GM23248 (cell line): ENCODE measurements at regions not wholly inside any gene's neighbourhood (a gene's known extent, or its start where the extent isn't known, plus 50 kb on each side); places are given as distances from the start of the nearest gene placed in this dataset.

ENCODE experiments used
- DNase-seq: peaks from one replicate; pipeline ENCODE4 v3.0.0-alpha.2; 2015
- H2AFZ ChIP-seq: fragments of 200-600 bp; sonication (generic); 2 replicates; pipeline ENCODE4 v1.6.1; 2016; ENCODE audit warnings: antibody characterized with exemption
- H3F3A ChIP-seq: fragments of 200-600 bp; sonication (generic); 2 replicates; pipeline ENCODE4 v1.6.1; 2016; ENCODE audit warnings: mild to moderate bottlenecking, antibody characterized with exemption, mixed run types; ENCODE audit not compliant: insufficient read depth
- H3K27ac ChIP-seq: fragments of 200-600 bp; sonication (generic); 2 replicates; pipeline ENCODE4 v1.5.1; 2016; ENCODE audit warnings: mild to moderate bottlenecking
- H3K27me3 ChIP-seq: fragments of 200-600 bp; sonication (generic); replicated peaks from 2 replicates; pipeline ENCODE4 v1.6.1; 2016; ENCODE audit warnings: mild to moderate bottlenecking; ENCODE audit not compliant: insufficient read depth
- H3K36me3 ChIP-seq: fragments of 200-600 bp; sonication (generic); 2 replicates; pipeline ENCODE4 v1.6.1; 2016; ENCODE audit warnings: low read depth, mild to moderate bottlenecking
- H3K4me1 ChIP-seq: fragments of 200-600 bp; sonication (generic); 2 replicates; pipeline ENCODE4 v1.6.1; 2016; ENCODE audit warnings: mild to moderate bottlenecking; ENCODE audit not compliant: insufficient read depth
- H3K4me2 ChIP-seq: fragments of 200-600 bp; sonication (generic); one replicate; pipeline ENCODE4 v1.6.1; 2016; ENCODE audit warnings: mild to moderate bottlenecking; ENCODE audit not compliant: unreplicated experiment
- H3K4me3 ChIP-seq: fragments of 200-600 bp; sonication (generic); 2 replicates; pipeline ENCODE4 v1.5.1; 2016; ENCODE audit warnings: mild to moderate bottlenecking
- H3K79me2 ChIP-seq: fragments of 200-600 bp; sonication (generic); 2 replicates; pipeline ENCODE4 v1.6.1; 2016; ENCODE audit warnings: mild to moderate bottlenecking; ENCODE audit not compliant: insufficient read depth
- H3K9ac ChIP-seq: fragments of 200-600 bp; sonication (generic); 2 replicates; pipeline ENCODE4 v1.6.1; 2016; ENCODE audit warnings: mild to moderate bottlenecking
- H3K9me2 ChIP-seq: fragments of 200-600 bp; sonication (generic); 2 replicates; pipeline ENCODE4 v1.6.1; 2016; ENCODE audit warnings: mixed run types, mild to moderate bottlenecking, moderate library complexity; ENCODE audit not compliant: insufficient read depth
- H3K9me3 ChIP-seq: fragments of 200-600 bp; sonication (generic); one replicate; pipeline ENCODE4 v1.6.1; 2017; ENCODE audit warnings: low read depth
- H4K20me1 ChIP-seq: fragments of 200-600 bp; sonication (generic); 2 replicates; pipeline ENCODE4 v1.6.0; 2016; ENCODE audit not compliant: insufficient read depth
- EZH2 ChIP-seq: fragments of 200-600 bp; sonication (generic); IDR thresholded peaks from 2 replicates; pipeline ENCODE4 v1.6.1; 2018; ENCODE audit warnings: antibody characterized with exemption, mild to moderate bottlenecking; ENCODE audit not compliant: insufficient read depth, poor library complexity, severe bottlenecking
- EZH2phosphoT487 ChIP-seq: fragments of 200-600 bp; sonication (generic); IDR thresholded peaks from 2 replicates; pipeline ENCODE4 v1.6.1; 2018; ENCODE audit warnings: antibody characterized with exemption, moderate library complexity, mild to moderate bottlenecking, low read depth; ENCODE audit not compliant: insufficient read depth
- WGBS, 2 experiments: methylation state at CpG; one replicate each; pipeline ENCODE4 v1.1.6; 2015 to 2017; ENCODE audit warnings: low lambda C conversion rate in 2 of 2, low coverage in 1 of 2; ENCODE audit errors: missing lambda C conversion rate in 2 of 2; 5-methylcytosine and 5-hydroxymethylcytosine counted together
- in situ Hi-C: fragments of 300-500 bp; cut with MboI; formaldehyde crosslinking; loops from 2 replicates; pipeline ENCODE4 v1.15.0; 2020

- H3K27ac ChIP-seq = no peak overlapping the region
- H3K27me3 ChIP-seq = no peaks in the 10 kb centered on the region; the same call in 1 of the 2 replicates
- in situ Hi-C loops = loop anchor here (25.0 kb wide), 2 partner anchors 662 to 912 kb away; partner anchors contain the start of gene FUT8
- H3K9me3 ChIP-seq = no peaks in the 10 kb centered on the region
- no peaks in the 10 kb centered on the region for H3K36me3 ChIP-seq
- H3K79me2 ChIP-seq = no peaks in the 10 kb centered on the region
- WGBS, 2 experiments = 76 to 79% methylated on average over 4 of the region's 4 CpGs
- H2AFZ ChIP-seq = no peak overlapping the region
- H3K4me1 ChIP-seq = peaks cover 6% of the 10 kb centered on the region
- no peaks in the 10 kb centered on the region for H3K9me2 ChIP-seq
- TF ChIP-seq EZH2 (no peak), EZH2phosphoT487 (no peak)
- no peak for DNase-seq
- no peak overlapping the region for H3K9ac ChIP-seq
- no peaks in the 10 kb centered on the region for H4K20me1 ChIP-seq
- peaks cover 7% of the 10 kb centered on the region; the same call in 1 of the 2 replicates for H3F3A ChIP-seq
- H3K4me3 ChIP-seq = no peak overlapping the region
- H3K4me2 ChIP-seq = no peak overlapping the region
Observed at GRCh38 chr14:66074537-66074936, 411.6 kb upstream of the CCDC196 start.

GRCh38 chr14:66076176-66076575 lies 410.0 kb upstream of the CCDC196 start:
- H3F3A ChIP-seq = no peaks in the 10 kb centered on the region
- 61 to 65% methylated on average over 3 of the region's 3 CpGs for WGBS, 2 experiments
- in situ Hi-C loops = no loop called here
- H3K9me2 ChIP-seq = no peaks in the 10 kb centered on the region
- H4K20me1 ChIP-seq = no peaks in the 10 kb centered on the region
- no peak overlapping the region for H3K4me3 ChIP-seq
- H3K27ac ChIP-seq = no peak overlapping the region
- H2AFZ ChIP-seq = peak overlapping the region; percentile 32; the same call in 1 of the 2 replicates
- no peaks in the 10 kb centered on the region for H3K9me3 ChIP-seq
- H3K27me3 ChIP-seq = no peaks in the 10 kb centered on the region; the same call in 1 of the 2 replicates
- no peak overlapping the region for H3K9ac ChIP-seq
- no peak for DNase-seq
- no peaks in the 10 kb centered on the region for H3K4me1 ChIP-seq
- no peaks in the 10 kb centered on the region for H3K36me3 ChIP-seq
- no peak for TF ChIP-seq EZH2phosphoT487
- TF ChIP-seq EZH2 = no peak
- no peak overlapping the region for H3K4me2 ChIP-seq
- no peaks in the 10 kb centered on the region for H3K79me2 ChIP-seq

DNA sequence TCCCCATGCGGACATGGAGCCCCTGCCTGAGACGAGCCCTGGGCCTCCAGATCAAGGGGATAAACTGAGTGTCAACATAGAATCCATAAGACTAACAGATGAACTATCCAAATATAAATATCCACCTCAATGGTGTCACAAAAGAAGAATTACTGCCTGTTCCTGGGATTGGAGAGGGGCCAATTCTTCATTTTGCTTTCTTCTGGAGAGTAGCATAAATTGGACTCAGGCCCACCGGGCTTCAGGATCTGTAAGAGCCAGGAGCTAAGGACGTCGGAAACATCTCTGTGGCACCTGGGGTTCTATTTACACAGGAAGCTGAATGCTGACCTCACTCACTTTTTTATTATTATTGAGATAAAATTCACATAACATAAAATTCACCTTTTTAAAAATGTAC lies 408.2 kb upstream of the CCDC196 start:
- Histone ChIP-seq H3K4me3 (no peak overlapping the region), H3K9ac (no peak overlapping the region), H4K20me1 (no peaks in the 10 kb centered on the region), H3K36me3 (no peaks in the 10 kb centered on the region), H3K9me2 (no peaks in the 10 kb centered on the region), H3K4me2 (no peak overlapping the region), H3K27ac (no peak overlapping the region), H3K79me2 (no peaks in the 10 kb centered on the region), H3F3A (no peaks in the 10 kb centered on the region), H3K4me1 (no peaks in the 10 kb centered on the region), H3K27me3 (no peaks in the 10 kb centered on the region; the same call in 1 of the 2 replicates), H3K9me3 (no peaks in the 10 kb centered on the region), H2AFZ (no peak overlapping the region)
- no peak for DNase-seq
- 57 to 66% methylated on average over 5 of the region's 5 CpGs for WGBS, 2 experiments
- in situ Hi-C loops = no loop called here
- no peak for TF ChIP-seq EZH2phosphoT487
- TF ChIP-seq EZH2 = no peak

- Histone ChIP-seq H3K9me3 (no peaks in the 10 kb centered on the region), H3K4me2 (no peak overlapping the region), H2AFZ (no peak overlapping the region), H3K4me1 (peaks cover 2% of the 10 kb centered on the region), H3K9me2 (no peaks in the 10 kb centered on the region), H3K9ac (no peak overlapping the region), H3K27ac (no peak overlapping the region), H3K4me3 (no peak overlapping the region), H3F3A (peaks cover 2% of the 10 kb centered on the region; the same call in 1 of the 2 replicates), H4K20me1 (no peaks in the 10 kb centered on the region), H3K36me3 (no peaks in the 10 kb centered on the region), H3K27me3 (no peaks in the 10 kb centered on the region; the same call in 1 of the 2 replicates), H3K79me2 (no peaks in the 10 kb centered on the region)
- TF ChIP-seq EZH2 (no peak), EZH2phosphoT487 (no peak)
- in situ Hi-C loops = no loop called here
- WGBS, 2 experiments = 65 to 68% methylated on average over 6 of the region's 6 CpGs
- no peak for DNase-seq
Observed at GRCh38 chr14:66081594-66082376, 404.4 kb upstream of the CCDC196 start.
